NB4 (cell line): ENCODE measurements at regions not wholly inside any gene's neighbourhood (a gene's known extent, or its start where the extent isn't known, plus 50 kb on each side); places are given as distances from the start of the nearest gene placed in this dataset.
"Not testable (repeated sequence)": the region's sequence is repeated elsewhere in the genome, so short reads cannot be mapped to it uniquely, and the experiment has no call there.

ENCODE experiments used
- CTCF ChIP-seq: IDR thresholded peaks from one replicate; pipeline ENCODE4 v1.5.1; 2012; ENCODE audit warnings: low read depth, low read length
- MYC ChIP-seq: IDR thresholded peaks from 2 replicates; pipeline ENCODE4 v1.6.1; 2011; ENCODE audit warnings: low read depth, low read length
- POLR2A ChIP-seq: IDR thresholded peaks from 2 replicates; pipeline ENCODE4 v1.6.1; 2011; ENCODE audit warnings: mild to moderate bottlenecking; ENCODE audit not compliant: insufficient read length; ENCODE audit errors: extremely low read depth
- TF ChIP-seq, protein P1 (sequence below): IDR thresholded peaks from 2 replicates; pipeline ENCODE4 v1.6.1; 2011; ENCODE audit warnings: low read depth, low read length

- not testable (repeated sequence) for TF ChIP-seq CTCF, MYC, POLR2A
- TF ChIP-seq, protein P1, sequence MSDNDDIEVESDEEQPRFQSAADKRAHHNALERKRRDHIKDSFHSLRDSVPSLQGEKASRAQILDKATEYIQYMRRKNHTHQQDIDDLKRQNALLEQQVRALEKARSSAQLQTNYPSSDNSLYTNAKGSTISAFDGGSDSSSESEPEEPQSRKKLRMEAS = not testable (repeated sequence)
These were observed 334.8 kb downstream of the CWH43 start for GRCh38 chr4:49320725-49321410.
